ENCODE measurements at regions not wholly inside any gene's neighbourhood (a gene's known extent, or its start where the extent isn't known, plus 50 kb on each side); places are given as distances from the start of the nearest gene placed in this dataset.

- DNase-seq (ENCODE audit: insufficient read length, low spot score) = no peak
- no peak for TF ChIP-seq POLR2A (IDR thresholded peaks at IDR 0.05; ENCODE audit: low read depth, low read length)
- no peak for FAIRE-seq
Observed at GRCh38 chr6:1496092-1496491, 106.7 kb downstream of the FOXF2 start.

GRCh38 chr6:1496836-1497760 is 107.7 kb downstream of the FOXF2 start:
- no peak for DNase-seq (ENCODE audit: insufficient read length, low spot score)
- FAIRE-seq = no peak
- no peak for TF ChIP-seq POLR2A (IDR thresholded peaks at IDR 0.05; ENCODE audit: low read depth, low read length)

GRCh38 chr6:1497761-1498105 is 108.4 kb downstream of the FOXF2 start:
- TF ChIP-seq POLR2A (IDR thresholded peaks at IDR 0.05; ENCODE audit: low read depth, low read length) = no peak
- DNase-seq (ENCODE audit: insufficient read length, low spot score) (no peak), FAIRE-seq (no peak)

- no peak for DNase-seq (ENCODE audit: insufficient read length, low spot score)
- no peak for FAIRE-seq
- no peak for TF ChIP-seq POLR2A (IDR thresholded peaks at IDR 0.05; ENCODE audit: low read depth, low read length)
Observed at GRCh38 chr6:1498491-1499113, 109.2 kb downstream of the FOXF2 start.

DNA sequence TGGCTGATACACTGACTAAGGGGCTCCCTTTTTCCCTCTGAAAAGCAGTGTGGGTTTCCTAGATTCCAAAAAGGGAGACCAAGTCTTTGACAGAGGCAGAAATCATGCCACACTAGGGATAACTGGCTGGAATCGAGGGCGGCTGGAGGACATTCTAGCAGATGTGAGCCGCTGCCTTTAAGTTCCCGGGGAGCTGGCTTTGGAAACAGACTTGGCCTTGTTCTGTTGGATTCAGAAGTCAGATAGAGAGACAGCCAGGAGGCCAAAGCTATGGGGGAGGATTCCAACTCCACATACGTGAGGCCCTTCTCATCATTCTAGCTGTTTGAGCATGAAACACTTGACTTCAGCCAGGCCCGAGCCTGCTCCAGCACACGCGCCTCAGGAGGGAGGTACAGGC is 109.9 kb upstream of the FOXC1 start:
- no peak for TF ChIP-seq POLR2A (IDR thresholded peaks at IDR 0.05; ENCODE audit: low read depth, low read length)

DNA sequence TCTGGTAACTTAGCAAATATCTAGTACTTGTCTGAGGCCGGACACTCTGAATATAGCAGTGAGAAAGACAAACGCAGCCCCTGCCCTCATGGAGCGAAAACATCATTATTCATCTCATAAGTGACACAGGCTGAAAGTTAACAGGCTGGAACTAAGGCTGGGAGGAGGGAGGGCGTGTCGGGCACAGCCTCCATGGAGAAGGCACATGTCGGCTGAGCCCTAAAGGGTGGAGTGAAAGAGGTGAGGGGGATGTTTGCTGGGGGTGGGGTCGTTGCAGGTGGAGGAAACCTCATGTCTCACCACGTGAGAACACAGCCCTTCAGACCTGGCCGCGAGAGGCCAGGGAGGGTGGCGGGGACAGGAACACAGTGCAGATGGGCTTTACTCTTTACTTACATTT is 108.8 kb upstream of the FOXC1 start:
- TF ChIP-seq POLR2A (IDR thresholded peaks at IDR 0.05; ENCODE audit: low read depth, low read length) = no peak
- no peak for FAIRE-seq
- no peak for DNase-seq (ENCODE audit: insufficient read length, low spot score)

More for the DNA sequence above, 109.9 kb upstream of the FOXC1 start:
- FAIRE-seq (no peak), DNase-seq (ENCODE audit: insufficient read length, low spot score) (no peak)

GRCh38 chr6:1502041-1502440 is 107.7 kb upstream of the FOXC1 start:
- FAIRE-seq = no peak
- TF ChIP-seq POLR2A (IDR thresholded peaks at IDR 0.05; ENCODE audit: low read depth, low read length) = no peak
- no peak for DNase-seq (ENCODE audit: insufficient read length, low spot score)

- TF ChIP-seq POLR2A (IDR thresholded peaks at IDR 0.05; ENCODE audit: low read depth, low read length) = no peak
- FAIRE-seq = no peak
- no peak for DNase-seq (ENCODE audit: insufficient read length, low spot score)
Observed at GRCh38 chr6:1503811-1504210, 105.9 kb upstream of the FOXC1 start.

- DNase-seq (ENCODE audit: insufficient read length, low spot score) = no peak
- no peak for TF ChIP-seq POLR2A (IDR thresholded peaks at IDR 0.05; ENCODE audit: low read depth, low read length)
- FAIRE-seq = no peak
Observed at GRCh38 chr6:1504465-1504864, 105.2 kb upstream of the FOXC1 start.

- FAIRE-seq (no peak), DNase-seq (ENCODE audit: insufficient read length, low spot score) (no peak)
- TF ChIP-seq POLR2A (IDR thresholded peaks at IDR 0.05; ENCODE audit: low read depth, low read length) = no peak
Observed at GRCh38 chr6:1507251-1507650, 102.5 kb upstream of the FOXC1 start.

- FAIRE-seq (no peak), DNase-seq (ENCODE audit: insufficient read length, low spot score) (no peak)
- no peak for TF ChIP-seq POLR2A (IDR thresholded peaks at IDR 0.05; ENCODE audit: low read depth, low read length)
Observed at GRCh38 chr6:1509241-1509640, 100.5 kb upstream of the FOXC1 start.

GRCh38 chr6:1510239-1510638 is 99.5 kb upstream of the FOXC1 start:
- no peak for TF ChIP-seq POLR2A (IDR thresholded peaks at IDR 0.05; ENCODE audit: low read depth, low read length)
- no peak for DNase-seq (ENCODE audit: insufficient read length, low spot score)
- no peak for FAIRE-seq

DNA sequence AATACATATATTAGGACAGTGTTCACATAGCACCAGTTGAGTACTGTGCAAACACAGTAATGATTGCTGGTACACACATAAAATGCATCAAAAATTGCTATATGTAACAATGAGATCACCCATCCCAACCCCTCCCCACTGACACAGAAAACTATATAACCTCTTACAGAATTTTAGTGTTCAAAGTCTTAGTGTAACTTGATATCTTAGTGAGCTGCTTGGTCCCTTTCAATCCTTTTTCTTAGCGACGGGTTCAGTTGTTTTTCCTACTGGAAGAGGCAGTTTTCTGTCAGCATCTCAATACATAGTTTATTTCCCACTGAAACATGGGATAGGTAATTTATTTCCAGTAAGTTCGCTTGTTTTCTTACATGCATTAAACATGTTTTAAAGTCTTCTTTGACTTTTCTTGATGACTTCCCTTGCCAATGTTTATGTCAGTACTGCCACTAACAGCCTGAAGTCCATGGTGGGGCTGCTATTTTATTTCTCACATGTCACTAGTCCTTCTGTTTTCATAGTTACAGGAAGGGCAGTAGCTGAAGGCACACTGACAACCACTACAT is 96.4 kb upstream of the FOXC1 start:
- FAIRE-seq = no peak
- no peak for DNase-seq (ENCODE audit: insufficient read length, low spot score)
- TF ChIP-seq POLR2A (IDR thresholded peaks at IDR 0.05; ENCODE audit: low read depth, low read length) = no peak

DNA sequence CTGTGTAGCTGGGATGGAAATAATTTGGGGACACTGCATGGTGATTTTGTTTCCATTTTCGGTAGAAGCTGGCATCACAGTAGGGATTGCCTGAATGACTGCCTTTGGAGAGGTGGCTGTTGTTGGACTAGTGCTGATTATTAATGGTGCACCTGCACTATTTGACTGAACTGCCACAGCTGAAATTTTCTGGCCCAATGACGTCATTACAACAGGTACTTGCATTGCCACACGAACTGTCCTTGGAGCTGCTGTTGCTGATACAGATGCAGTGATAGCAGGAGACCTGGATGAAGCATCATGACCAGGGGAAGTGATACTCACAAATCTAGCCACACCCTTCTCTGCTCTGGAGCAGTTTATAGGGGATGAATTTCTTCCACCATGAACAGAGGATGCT is 95.6 kb upstream of the FOXC1 start:
- DNase-seq (ENCODE audit: insufficient read length, low spot score) = no peak
- no peak for TF ChIP-seq POLR2A (IDR thresholded peaks at IDR 0.05; ENCODE audit: low read depth, low read length)
- FAIRE-seq = no peak

DNA sequence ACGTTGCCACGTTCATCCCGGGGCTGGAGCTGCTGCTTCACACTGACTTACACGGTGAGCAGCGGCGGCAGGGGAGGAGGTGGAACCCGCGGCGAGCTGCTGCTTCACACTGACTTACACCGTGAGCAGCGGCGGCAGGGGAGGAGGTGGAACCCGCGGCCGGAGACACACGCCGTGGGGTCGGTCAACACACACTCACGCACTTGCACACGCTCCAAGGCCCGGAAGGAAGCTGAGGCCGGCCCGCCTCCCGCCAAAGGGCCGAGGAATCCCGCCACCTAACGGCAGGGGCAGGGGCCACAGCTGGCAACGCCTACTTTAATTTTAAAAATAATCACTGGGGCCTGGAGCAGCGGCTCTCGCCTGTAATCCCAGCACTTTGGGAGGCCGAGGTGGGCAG is 94.4 kb upstream of the FOXC1 start:
- no peak for DNase-seq (ENCODE audit: insufficient read length, low spot score)
- TF ChIP-seq POLR2A (IDR thresholded peaks at IDR 0.05; ENCODE audit: low read depth, low read length) = no peak
- no peak for FAIRE-seq
